Neural cell (in vitro differentiated cells): ENCODE measurements at regions not wholly inside any gene's neighbourhood (a gene's known extent, or its start where the extent isn't known, plus 50 kb on each side); places are given as distances from the start of the nearest gene placed in this dataset.

Source experiments
- H2AFZ ChIP-seq: fragments of 200-600, 300-800 bp; sonication (generic), shearing (Covaris generic); 2 replicates; pipeline ENCODE4 v1.6.0; 2014; ENCODE audit warnings: low read depth, mild to moderate bottlenecking, antibody characterized with exemption, low read length, moderate library complexity
- H3F3A ChIP-seq: fragments of 200-600 bp; shearing (Covaris generic); 2 replicates; pipeline ENCODE4 v1.6.1; 2016; ENCODE audit warnings: mild to moderate bottlenecking, moderate library complexity, mixed read lengths, antibody characterized with exemption, low read length; ENCODE audit not compliant: insufficient read depth, poor library complexity, severe bottlenecking
- H3K27ac ChIP-seq: fragments of 200-600, 300-800 bp; sonication (generic), shearing (Covaris generic); 2 replicates; pipeline ENCODE4 v1.5.1; 2014; ENCODE audit warnings: mild to moderate bottlenecking, low read length, moderate library complexity
- H3K27me3 ChIP-seq: fragments of 300-800, 200-600 bp; sonication (generic), shearing (Covaris generic); 2 replicates; pipeline ENCODE4 v1.6.0; 2014; ENCODE audit warnings: mild to moderate bottlenecking, low read depth, low read length, moderate library complexity; ENCODE audit not compliant: insufficient read depth
- H3K36me3 ChIP-seq: fragments of 300-800, 200-600 bp; sonication (generic), shearing (Covaris generic); 2 replicates; pipeline ENCODE4 v1.5.1; 2014; ENCODE audit warnings: mild to moderate bottlenecking, antibody characterized with exemption, low read length, moderate library complexity; ENCODE audit not compliant: insufficient read depth
- H3K4me2 ChIP-seq: fragments of 300-800, 200-600 bp; sonication (generic), shearing (Covaris generic); 2 replicates; pipeline ENCODE4 v1.6.0; 2014; ENCODE audit warnings: mild to moderate bottlenecking, low read length
- H3K4me3 ChIP-seq: fragments of 300-800, 200-600 bp; sonication (generic), shearing (Covaris generic); 2 replicates; pipeline ENCODE4 v1.5.1; 2014; ENCODE audit warnings: mild to moderate bottlenecking, low read length, moderate library complexity
- H3K79me2 ChIP-seq: fragments of 200-600 bp; shearing (Covaris generic); replicated peaks from 2 replicates; pipeline ENCODE4 v1.6.0; 2014; ENCODE audit warnings: mild to moderate bottlenecking, low read length, moderate library complexity; ENCODE audit not compliant: insufficient read depth
- H3K9ac ChIP-seq: fragments of 300-800, 200-600 bp; sonication (generic), shearing (Covaris generic); 2 replicates; pipeline ENCODE4 v1.6.1; 2016; ENCODE audit warnings: mild to moderate bottlenecking, low read length, mixed read lengths
- H3K9me2 ChIP-seq: fragments of 200-600 bp; shearing (Covaris generic); 2 replicates; pipeline ENCODE4 v1.6.1; 2016; ENCODE audit warnings: mild to moderate bottlenecking, low read length, mixed read lengths; ENCODE audit not compliant: insufficient read depth
- H3K9me3 ChIP-seq: fragments of 200-600, 300-800 bp; sonication (generic), shearing (Covaris generic); 2 replicates; pipeline ENCODE4 v1.6.1; 2016; ENCODE audit warnings: mild to moderate bottlenecking, mixed run types, low read length, moderate library complexity, mixed read lengths
- H4K20me1 ChIP-seq: fragments of 200-600 bp; shearing (Covaris generic); 2 replicates; pipeline ENCODE4 v1.6.1; 2016; ENCODE audit warnings: mild to moderate bottlenecking, mixed run types; ENCODE audit not compliant: insufficient read depth
- EP300 ChIP-seq: fragments of 450-650 bp; conservative IDR thresholded peaks from 2 replicates; pipeline ENCODE4 v1.6.1; 2014; ENCODE audit warnings: antibody characterized with exemption, mild to moderate bottlenecking, moderate library complexity; ENCODE audit not compliant: poor library complexity, severe bottlenecking
- EZH2 ChIP-seq: fragments of 200-600, 300-800 bp; shearing (Covaris generic), sonication (generic); IDR thresholded peaks from 2 replicates; pipeline ENCODE4 v1.6.1; 2014; ENCODE audit warnings: antibody characterized with exemption, low read length, borderline replicate concordance, mild to moderate bottlenecking; ENCODE audit not compliant: insufficient read depth, poor library complexity, severe bottlenecking
- MXI1 ChIP-seq: fragments of 450-650 bp; conservative IDR thresholded peaks from 2 replicates; pipeline ENCODE4 v1.6.1; 2014; ENCODE audit warnings: antibody characterized with exemption, mild to moderate bottlenecking; ENCODE audit not compliant: poor library complexity, severe bottlenecking
- POLR2AphosphoS5 ChIP-seq: IDR thresholded peaks from 2 replicates; pipeline ENCODE4 v1.6.1; 2012
- RAD21 ChIP-seq: fragments of 450-650 bp; conservative IDR thresholded peaks from 2 replicates; pipeline ENCODE4 v1.6.1; 2014; ENCODE audit warnings: antibody characterized with exemption, mild to moderate bottlenecking, moderate library complexity
- SMC3 ChIP-seq: fragments of 450-650 bp; conservative IDR thresholded peaks from 2 replicates; pipeline ENCODE4 v1.6.1; 2014; ENCODE audit warnings: antibody characterized with exemption, mild to moderate bottlenecking, moderate library complexity; ENCODE audit not compliant: poor library complexity
- TAF1 ChIP-seq: IDR thresholded peaks from 2 replicates; pipeline ENCODE4 v1.6.1; 2012; ENCODE audit warnings: low read depth
- TF ChIP-seq, protein P1 (sequence below): IDR thresholded peaks from 2 replicates; pipeline ENCODE4 v1.6.1; 2012; ENCODE audit warnings: borderline replicate concordance
- TF ChIP-seq, protein P2 (sequence below): fragments of 450-650 bp; IDR thresholded peaks from 2 replicates; pipeline ENCODE4 v1.5.1; 2014; ENCODE audit warnings: antibody characterized with exemption, mild to moderate bottlenecking, moderate library complexity; ENCODE audit not compliant: poor library complexity, severe bottlenecking

DNA sequence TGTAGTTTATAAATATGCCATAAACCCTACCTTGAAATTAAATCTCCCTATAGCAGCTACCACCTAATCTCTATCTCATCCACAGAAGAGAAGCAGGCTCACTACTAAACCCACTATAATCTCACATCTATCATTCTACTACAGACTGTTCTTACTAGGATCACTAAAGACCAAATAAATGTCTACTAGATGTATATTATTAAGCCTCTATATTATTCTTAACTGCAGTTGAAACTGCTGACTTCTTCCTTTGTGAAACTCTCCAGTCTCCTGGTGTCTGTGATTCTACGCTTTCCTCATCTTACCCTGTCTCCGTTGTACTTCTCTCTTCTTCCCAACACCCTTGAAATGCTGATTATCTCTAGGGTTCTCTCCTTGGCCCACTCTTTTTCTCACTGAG is 1154.0 kb downstream of the IGSF11 start:
- Histone ChIP-seq H3K9ac (no peak overlapping the region), H3K79me2 (no peaks in the 10 kb centered on the region), H3K9me3 (no peaks in the 10 kb centered on the region), H3F3A (peaks cover 6% of the 10 kb centered on the region), H3K27me3 (no peaks in the 10 kb centered on the region), H3K9me2 (no peaks in the 10 kb centered on the region), H4K20me1 (no peaks in the 10 kb centered on the region), H2AFZ (no peak overlapping the region), H3K36me3 (no peaks in the 10 kb centered on the region), H3K27ac (no peak overlapping the region), H3K4me2 (no peak overlapping the region), H3K4me3 (no peak overlapping the region)
- no peak for TF ChIP-seq MXI1
- no peak for TF ChIP-seq EZH2
- no peak for TF ChIP-seq EP300
- TF ChIP-seq, protein P1, sequence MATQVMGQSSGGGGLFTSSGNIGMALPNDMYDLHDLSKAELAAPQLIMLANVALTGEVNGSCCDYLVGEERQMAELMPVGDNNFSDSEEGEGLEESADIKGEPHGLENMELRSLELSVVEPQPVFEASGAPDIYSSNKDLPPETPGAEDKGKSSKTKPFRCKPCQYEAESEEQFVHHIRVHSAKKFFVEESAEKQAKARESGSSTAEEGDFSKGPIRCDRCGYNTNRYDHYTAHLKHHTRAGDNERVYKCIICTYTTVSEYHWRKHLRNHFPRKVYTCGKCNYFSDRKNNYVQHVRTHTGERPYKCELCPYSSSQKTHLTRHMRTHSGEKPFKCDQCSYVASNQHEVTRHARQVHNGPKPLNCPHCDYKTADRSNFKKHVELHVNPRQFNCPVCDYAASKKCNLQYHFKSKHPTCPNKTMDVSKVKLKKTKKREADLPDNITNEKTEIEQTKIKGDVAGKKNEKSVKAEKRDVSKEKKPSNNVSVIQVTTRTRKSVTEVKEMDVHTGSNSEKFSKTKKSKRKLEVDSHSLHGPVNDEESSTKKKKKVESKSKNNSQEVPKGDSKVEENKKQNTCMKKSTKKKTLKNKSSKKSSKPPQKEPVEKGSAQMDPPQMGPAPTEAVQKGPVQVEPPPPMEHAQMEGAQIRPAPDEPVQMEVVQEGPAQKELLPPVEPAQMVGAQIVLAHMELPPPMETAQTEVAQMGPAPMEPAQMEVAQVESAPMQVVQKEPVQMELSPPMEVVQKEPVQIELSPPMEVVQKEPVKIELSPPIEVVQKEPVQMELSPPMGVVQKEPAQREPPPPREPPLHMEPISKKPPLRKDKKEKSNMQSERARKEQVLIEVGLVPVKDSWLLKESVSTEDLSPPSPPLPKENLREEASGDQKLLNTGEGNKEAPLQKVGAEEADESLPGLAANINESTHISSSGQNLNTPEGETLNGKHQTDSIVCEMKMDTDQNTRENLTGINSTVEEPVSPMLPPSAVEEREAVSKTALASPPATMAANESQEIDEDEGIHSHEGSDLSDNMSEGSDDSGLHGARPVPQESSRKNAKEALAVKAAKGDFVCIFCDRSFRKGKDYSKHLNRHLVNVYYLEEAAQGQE, result no peak
- TF ChIP-seq RAD21, result no peak
- TF ChIP-seq SMC3, result no peak
- no peak for TF ChIP-seq POLR2AphosphoS5

DNA sequence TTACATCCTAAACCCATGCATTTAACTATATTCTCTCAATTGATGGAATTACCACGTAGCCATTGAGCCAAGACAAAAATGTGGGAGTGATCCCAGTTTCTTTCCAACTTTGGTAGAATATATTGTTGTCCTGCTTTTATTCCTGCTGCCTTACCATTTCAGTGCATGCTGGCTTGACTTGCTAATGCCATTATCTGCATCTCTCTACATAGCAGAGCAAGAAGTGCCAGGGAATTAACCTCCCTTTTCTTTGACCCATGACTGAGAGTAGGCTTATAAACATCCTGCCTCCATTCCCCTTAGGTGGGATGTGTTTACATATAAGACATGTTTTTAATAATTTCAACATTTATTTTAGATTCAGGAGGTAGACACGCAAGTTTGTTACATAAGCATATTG is 1153.4 kb downstream of the IGSF11 start:
- Histone ChIP-seq H3K27me3 (no peaks in the 10 kb centered on the region), H3K36me3 (no peaks in the 10 kb centered on the region), H3K9me2 (no peaks in the 10 kb centered on the region), H3K4me2 (no peak overlapping the region), H3K27ac (no peak overlapping the region), H3K79me2 (no peaks in the 10 kb centered on the region), H3K9ac (no peak overlapping the region), H3K4me3 (no peak overlapping the region), H3K9me3 (no peaks in the 10 kb centered on the region), H2AFZ (no peak overlapping the region), H4K20me1 (no peaks in the 10 kb centered on the region), H3F3A (peaks cover 6% of the 10 kb centered on the region)
- TF ChIP-seq RAD21 (no peak), TAF1 (no peak), EP300 (no peak), POLR2AphosphoS5 (no peak), EZH2 (no peak), SMC3 (no peak), MXI1 (no peak)
- TF ChIP-seq, protein P2, sequence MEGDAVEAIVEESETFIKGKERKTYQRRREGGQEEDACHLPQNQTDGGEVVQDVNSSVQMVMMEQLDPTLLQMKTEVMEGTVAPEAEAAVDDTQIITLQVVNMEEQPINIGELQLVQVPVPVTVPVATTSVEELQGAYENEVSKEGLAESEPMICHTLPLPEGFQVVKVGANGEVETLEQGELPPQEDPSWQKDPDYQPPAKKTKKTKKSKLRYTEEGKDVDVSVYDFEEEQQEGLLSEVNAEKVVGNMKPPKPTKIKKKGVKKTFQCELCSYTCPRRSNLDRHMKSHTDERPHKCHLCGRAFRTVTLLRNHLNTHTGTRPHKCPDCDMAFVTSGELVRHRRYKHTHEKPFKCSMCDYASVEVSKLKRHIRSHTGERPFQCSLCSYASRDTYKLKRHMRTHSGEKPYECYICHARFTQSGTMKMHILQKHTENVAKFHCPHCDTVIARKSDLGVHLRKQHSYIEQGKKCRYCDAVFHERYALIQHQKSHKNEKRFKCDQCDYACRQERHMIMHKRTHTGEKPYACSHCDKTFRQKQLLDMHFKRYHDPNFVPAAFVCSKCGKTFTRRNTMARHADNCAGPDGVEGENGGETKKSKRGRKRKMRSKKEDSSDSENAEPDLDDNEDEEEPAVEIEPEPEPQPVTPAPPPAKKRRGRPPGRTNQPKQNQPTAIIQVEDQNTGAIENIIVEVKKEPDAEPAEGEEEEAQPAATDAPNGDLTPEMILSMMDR, result no peak
- TF ChIP-seq, protein P1, result no peak
